ENCODE measurements at regions not wholly inside any gene's neighbourhood (a gene's known extent, or its start where the extent isn't known, plus 50 kb on each side); places are given as distances from the start of the nearest gene placed in this dataset.

DNA sequence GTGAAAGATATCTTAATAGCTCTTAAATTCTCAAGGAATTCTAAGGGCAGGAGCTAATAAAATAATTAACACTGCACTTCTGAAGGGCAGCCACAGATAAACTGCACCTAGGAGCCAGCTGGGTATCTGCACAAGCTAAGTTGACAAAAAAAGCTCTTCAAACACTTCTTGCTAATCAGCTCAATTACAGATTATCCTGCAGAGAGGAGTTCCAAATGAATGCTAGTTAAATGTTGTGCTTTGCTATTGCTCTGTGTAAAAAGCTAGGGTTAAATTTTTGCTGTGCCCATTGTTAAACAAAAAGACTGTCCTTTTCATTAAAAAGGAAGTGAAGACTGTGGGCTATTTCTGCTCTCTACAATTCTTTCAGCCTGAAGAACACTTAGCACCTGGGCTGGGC lies 158.5 kb upstream of the SHISA6 start:
- no peak for DNase-seq (ENCODE audit: low read depth in 3 of 3, low spot score in 2 of 3)

DNA sequence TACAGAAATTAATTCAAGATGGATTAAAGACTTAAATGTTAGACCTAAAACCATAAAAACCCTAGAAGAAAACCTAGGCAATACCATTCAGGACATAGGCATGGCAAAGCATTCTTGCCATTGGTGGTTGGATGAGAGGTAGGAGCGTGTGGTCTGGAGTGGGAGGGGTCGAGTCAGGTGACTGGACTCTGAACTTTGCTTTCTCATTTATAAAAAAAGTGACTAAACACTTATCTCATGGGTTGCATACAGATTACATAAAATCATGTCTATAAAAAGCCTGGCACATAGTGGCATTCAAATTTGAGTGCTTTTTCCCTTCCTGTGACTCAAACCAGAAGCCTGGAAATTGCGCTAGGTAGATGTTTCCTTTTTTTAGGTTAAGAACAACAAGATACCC lies 159.7 kb upstream of the SHISA6 start:
- DNase-seq (ENCODE audit: low read depth in 3 of 3, low spot score in 2 of 3), result no peak

DNA sequence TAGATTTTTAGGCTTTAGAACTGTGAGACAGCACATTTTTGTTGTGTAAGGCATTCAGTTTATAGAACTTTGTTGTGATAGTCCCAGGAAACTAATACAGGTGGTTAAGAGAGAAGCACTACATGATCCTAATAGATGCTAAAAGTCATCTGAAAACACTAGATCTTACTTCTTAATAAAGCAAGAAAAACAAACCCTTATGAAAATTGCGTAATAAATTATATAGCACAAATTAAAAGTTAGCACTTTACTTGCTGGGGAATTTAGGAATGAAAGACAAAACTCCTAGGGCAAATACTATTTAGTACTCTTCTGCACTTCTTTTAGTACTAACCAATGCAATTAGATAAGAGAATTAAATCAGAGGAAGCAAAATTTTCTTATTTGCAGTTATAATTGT lies 163.3 kb upstream of the SHISA6 start:
- no peak for DNase-seq (ENCODE audit: low read depth in 3 of 3, low spot score in 2 of 3)

DNA sequence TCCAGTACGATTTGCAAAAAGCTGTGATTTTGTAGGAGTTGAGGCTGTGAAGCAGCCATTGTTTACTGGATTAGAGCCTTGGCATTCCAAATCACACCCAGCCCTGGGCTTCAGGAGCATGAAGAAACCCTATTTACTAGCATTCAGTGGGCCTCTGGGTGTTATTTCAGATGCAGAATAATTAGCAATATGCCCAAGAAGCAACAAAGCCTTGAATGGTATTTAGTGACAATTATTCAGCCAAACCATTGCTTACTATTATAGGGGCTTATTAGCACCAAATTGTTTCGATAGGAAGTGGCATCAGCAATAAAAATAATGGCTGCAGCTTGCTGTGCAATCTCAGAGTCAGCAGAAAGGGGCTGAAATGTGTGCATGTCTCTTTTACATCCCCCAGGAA lies 166.6 kb upstream of the SHISA6 start:
- no peak for DNase-seq (ENCODE audit: low read depth in 3 of 3, low spot score in 2 of 3)

DNA sequence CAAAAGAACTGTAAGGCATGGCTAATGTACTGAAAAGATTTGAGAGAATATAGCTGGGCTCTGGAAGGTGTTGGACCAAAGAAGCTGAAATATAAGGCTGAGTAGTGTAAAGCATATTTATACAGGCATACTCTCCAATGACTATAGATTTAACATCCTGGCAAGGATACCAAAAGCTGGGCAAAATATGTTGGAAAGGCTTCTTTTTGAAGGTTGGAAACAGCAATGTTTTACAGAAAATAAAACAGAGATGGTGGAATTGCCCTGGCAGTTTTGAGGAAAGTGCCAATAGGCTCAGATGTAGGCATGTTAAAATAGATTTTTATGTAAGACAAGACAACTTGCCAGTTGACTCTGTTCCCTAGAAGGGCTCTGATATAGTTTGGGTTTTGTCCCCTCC lies 184.1 kb upstream of the SHISA6 start:
- DNase-seq (ENCODE audit: low read depth in 3 of 3, low spot score in 2 of 3), result no peak

DNA sequence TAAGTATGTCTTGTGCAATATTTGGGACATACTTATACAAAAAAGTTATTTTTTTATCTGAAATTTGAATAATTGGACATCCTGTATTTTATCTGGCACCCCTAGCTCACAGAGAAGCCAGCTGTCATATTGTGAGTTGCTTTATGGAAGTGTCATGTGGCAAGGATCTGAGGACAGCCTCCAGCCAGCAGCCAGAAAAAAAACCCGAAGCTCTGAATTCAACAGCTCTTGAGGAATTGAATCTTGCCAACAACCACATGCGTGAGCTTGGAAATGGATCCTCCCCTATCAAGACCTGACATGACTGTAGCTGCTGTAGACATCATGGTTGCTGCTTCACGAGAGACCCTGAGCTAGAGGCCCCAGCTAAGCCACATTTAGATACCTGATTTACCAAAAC lies 187.2 kb upstream of the SHISA6 start:
- DNase-seq (ENCODE audit: low read depth in 3 of 3, low spot score in 2 of 3), result no peak

DNA sequence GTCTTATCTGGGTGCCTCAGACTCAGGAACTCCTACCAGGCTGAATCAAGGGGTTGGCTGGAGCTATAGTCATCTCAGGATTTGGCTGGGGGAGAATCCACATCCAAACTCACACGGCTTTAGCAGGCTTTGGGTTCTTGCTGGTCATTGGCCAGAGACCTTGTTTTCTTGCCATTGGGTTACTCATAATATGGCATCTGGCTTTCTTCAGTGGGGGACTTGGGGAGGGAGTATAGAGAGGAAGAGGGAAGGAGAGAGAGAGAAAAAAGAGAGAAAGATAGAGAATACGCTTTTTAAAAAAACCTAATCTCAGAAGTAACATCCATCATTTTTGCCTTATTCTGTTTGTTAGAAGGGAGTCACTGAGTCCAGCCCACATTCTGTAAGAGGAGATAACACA lies 191.5 kb upstream of the SHISA6 start:
- DNase-seq (ENCODE audit: low read depth in 3 of 3, low spot score in 2 of 3), result no peak

DNA sequence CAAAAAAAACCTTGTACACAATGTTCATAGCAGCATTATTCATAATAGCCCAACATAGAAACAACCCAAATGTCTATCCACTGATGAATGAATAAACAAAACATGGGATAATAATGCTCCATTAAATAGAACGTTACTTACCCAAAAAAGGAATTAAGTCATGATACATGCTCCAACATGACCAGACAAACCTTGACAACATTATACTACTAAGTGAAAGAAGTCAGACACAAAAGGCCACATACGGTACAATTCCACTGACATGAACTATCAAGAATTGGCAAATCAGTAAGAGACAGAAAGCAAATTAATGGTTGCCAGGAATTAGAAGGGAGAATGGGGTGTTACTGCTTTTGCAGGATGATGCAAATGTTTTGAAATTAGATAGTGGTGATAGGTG lies 193.8 kb upstream of the SHISA6 start:
- DNase-seq (ENCODE audit: low read depth in 3 of 3, low spot score in 2 of 3), result no peak

DNA sequence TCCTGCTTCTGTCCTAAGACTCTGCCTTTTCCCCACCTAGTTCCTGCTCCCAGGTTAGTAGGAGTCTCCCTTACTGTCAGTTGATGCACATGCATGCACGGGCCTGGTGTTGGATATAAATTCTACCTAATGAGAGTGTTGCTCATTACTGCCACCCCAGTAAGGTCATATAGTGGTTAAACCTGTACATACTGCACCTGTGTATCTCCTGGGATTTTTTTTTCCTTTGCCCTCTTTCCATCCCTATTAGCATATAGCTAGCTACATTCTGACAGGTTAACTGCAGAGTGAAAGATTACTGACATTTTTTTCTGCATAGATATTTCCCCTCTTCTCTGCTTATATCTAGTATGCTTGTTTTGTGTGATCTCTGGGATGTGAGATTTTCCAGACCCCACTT lies 201.5 kb upstream of the PIRT start:
- no peak for DNase-seq (ENCODE audit: low read depth in 3 of 3, low spot score in 2 of 3)

DNA sequence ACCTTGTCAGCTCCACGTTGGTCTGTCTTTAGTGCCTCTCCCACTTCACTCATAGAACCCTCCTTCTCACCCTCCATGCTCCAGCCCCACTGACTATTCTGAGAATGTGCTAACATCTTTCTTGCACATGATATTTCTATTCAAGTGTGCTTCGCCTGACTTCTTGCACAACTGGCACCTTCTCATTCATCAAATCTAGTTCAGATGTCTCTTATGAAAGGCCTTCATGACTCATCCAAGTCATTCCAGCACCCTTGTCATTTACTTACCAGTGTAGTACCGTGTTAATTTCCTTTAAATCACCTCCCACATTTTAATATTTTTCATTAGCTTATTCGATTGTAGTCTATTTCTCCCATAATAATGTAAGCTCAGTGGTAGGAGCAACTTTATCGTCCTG lies 197.8 kb upstream of the PIRT start:
- DNase-seq (ENCODE audit: low read depth in 3 of 3, low spot score in 2 of 3), result no peak

DNA sequence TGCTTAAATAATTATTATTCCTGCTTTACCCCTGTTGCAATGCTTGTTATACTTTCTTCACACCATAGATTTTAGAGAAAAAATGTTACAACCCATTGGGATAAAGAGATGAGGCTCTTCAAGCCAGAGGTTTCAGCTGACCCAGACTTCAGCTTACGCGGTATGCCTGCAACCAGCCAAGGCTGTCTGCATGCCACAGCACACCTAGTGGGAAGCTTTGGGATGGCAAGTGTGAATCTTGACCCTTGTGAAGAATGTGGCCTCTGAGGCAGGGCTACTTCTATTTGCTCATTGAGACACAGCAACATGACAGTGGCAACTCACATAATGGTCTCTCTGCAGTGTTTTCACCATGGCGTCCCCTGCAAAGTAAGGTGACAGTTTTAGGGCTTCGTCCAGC lies 193.9 kb upstream of the PIRT start:
- DNase-seq (ENCODE audit: low read depth in 3 of 3, low spot score in 2 of 3), result no peak

DNA sequence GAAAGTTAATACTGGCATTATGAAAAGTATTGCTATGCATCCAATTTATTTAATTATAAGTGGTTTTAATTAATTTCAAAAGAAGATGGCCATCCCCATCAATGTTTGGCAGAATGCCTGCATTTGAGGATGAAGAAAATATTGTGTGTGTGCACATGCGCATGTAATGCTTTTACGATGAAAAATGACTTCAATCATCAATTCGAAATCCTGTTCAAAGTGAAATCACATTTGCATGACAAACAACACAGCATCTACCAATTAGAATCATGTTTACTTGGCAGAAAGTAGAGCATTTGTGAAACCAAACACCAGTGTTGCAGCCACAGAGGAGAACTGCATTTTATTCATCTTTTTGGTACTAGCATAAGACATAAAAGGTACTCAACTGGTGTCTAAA lies 191.9 kb upstream of the PIRT start:
- no peak for DNase-seq (ENCODE audit: low read depth in 3 of 3, low spot score in 2 of 3)

DNA sequence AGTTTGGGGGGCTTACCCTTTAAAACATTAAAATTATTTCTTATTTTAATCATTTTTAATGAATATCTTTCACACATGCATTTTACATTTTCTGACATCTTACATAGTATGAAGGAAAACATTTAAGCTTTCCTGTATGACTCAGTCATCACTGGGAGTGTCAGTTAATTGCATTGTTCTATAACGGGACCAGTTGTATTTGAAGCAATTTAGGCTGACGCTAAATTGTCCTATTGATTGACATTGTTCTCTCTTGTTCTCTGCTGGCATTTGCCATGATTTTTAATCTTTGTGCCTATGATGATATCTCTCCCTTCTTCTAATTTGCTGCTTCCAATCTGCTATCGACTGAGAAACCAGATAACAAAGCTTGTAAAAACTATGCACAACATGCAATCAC lies 190.5 kb upstream of the PIRT start:
- no peak for DNase-seq (ENCODE audit: low read depth in 3 of 3, low spot score in 2 of 3)

DNA sequence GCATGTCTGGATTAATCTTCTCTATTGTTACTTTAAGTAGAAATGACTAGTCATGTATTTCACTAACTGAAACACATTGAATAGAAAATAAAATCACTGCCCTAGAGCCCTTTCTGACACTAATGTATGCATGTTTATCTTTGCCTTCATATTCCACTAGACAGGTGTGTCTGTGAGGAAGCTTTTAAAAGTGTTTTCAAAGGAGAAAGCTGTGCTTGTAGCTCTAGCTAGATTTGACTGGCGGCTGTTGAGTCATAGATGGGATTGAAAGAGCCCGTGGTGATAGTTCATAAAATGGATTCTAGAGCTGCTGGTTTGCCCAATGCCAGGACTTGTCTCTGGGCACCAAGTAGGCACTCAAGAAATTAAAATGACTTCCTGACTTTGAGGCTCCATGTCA lies 189.0 kb upstream of the PIRT start:
- DNase-seq (ENCODE audit: low read depth in 3 of 3, low spot score in 2 of 3), result no peak

DNA sequence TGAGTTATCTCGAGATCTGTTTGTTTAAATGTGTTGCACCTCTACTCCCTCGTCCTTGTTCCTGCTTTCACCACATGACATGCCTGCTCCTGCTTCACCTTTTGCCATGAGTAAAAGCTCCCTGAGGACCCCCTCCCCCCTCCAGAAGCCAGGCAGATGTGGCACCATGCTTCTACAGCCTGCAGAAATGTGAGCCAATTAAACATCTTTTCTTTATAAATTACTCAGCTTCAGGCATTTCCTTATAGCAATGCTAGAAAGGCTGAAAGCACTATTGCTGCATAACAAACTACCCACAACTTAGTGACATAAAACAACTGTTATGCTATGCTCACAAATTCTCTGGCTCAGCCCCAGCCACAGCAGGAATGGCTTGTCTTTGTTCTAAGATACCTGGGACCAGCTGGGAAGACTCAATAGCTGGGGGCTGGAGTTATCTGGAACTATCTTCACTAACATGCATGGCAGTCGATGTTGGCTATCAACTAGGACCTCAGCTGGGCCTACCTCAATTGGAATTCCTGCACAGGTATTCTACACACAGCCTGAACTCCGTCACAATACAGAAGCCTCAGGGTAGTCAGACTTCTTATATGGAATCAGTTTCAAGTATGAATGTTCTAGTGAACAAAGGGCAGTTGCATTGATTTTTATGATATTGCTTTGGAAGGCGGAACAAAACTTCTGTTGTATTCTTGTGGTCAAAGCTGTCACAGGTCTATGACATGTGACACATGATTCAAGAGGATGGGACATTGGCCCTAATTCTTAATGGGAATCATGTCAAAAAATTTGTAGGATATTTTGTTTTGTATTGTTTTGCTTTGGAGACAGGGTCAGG lies 186.0 kb upstream of the PIRT start:
- DNase-seq (ENCODE audit: low read depth in 3 of 3, low spot score in 2 of 3), result no peak

DNA sequence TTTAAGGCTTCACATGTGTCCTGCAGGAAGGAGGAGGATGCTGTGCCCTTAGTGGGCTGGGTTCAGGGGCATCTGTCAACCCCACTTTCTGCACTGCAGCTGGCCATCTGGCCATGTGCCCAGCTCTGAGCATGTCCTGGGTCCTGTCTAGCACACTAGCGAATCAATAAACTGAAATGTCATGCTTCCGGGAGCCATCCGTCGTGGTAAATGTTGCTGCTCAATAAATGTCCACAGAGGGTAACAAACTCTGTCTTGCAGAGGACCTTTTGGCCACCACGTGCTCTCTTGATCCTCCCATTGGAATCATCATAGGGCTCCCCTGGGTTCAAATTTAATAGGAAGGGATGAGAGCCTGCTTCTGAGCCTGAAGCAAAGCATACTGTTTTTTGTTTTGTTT lies 168.6 kb upstream of the PIRT start:
- DNase-seq (ENCODE audit: low read depth in 3 of 3, low spot score in 2 of 3), result no peak

DNA sequence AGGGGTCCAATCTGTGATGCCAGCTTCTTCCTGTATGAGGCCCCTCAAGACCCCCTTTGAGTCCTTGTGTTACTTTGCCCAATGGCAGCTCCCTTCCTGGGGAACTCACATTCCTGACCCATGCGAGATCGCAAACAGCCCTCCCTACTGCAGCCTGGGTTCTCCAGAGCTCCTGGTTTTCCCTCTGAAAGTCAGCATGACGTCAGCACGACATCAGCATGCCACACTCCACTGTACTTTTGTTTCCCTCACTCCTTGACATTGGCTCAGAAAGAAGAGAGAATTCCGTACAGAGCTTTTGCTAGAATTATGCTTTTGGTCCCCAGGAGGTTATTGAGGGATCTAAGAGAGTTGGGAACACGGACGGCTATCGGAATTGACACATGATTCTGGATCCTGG lies 168.1 kb upstream of the PIRT start:
- no peak for DNase-seq (ENCODE audit: low read depth in 3 of 3, low spot score in 2 of 3)

DNA sequence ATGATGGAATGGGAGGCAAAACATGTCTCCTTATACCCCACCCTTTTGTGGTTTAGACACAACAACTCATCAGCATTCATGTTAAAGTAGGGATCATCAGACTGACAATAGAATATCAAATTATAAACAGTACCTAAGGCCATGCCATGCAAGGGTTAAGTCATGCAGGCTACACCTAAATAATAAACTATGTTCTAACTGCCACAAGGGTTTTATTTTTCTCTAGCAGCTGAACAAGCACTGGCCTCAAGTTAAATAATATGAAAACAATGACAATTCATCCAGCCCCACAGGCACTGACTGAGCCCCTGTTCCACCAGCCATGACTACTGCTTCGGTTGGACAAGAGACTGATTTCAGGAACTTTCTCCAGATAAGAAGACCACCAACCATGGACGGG lies 164.5 kb upstream of the PIRT start:
- no peak for DNase-seq (ENCODE audit: low read depth in 3 of 3, low spot score in 2 of 3)

DNA sequence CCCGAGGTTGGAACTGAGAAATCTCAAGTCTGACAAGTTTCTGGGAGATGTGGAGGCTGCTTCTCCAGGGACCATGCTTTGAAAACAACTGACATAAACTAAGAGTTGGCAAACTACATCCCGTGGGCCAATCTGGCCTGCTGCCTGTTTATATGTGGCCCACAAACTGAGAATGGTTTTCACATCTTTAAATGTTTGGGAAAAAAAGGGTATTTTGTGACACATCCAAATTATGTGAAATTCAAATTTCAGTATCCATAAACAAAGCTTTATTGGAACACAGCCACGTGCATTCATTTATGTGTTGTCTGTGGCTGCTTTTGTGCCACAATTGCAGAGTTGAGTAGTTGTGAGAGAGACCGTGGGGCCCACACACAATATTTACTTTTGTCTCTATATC lies 163.8 kb upstream of the PIRT start:
- DNase-seq (ENCODE audit: low read depth in 3 of 3, low spot score in 2 of 3), result no peak

DNA sequence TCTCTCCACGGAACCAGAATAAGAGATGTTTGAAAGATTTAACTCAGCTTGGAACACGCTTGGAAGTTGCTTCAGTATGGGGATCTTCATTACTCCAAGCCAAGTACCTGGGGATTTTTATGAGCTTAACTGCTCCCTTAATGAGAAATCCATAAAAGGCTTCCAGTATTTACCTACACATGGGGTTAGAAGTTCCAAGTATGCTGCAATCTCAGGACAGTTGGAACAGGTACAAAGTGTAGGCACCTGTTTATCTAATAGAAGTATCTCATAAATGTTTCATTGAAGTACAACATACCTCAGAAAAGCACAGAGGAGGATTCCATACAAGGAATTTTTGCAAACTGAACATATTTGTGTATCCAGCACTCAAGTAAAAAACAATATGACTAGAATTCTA lies 161.6 kb upstream of the PIRT start:
- DNase-seq (ENCODE audit: low read depth in 3 of 3, low spot score in 2 of 3), result no peak

DNA sequence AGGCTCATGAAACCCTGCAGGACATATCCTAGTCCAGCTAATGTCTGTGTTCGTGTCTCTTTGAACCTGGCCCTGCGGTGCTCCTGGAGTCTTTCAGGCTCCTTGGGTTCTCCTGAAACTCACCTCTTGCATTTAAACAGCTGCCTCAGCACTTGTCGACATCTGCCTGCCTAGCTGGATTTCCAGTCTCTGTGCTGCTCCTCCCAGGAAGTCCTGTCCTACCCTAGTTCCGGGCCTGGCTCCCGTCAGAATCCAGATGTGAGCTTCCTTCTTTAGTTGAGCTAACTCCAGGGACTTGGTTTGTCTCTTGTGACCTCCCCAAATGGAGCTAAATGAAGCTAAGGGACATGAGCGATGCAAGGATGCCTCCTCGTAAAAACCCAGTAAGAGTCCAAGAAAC lies 155.2 kb upstream of the PIRT start:
- DNase-seq (ENCODE audit: low read depth in 3 of 3, low spot score in 2 of 3), result no peak

DNA sequence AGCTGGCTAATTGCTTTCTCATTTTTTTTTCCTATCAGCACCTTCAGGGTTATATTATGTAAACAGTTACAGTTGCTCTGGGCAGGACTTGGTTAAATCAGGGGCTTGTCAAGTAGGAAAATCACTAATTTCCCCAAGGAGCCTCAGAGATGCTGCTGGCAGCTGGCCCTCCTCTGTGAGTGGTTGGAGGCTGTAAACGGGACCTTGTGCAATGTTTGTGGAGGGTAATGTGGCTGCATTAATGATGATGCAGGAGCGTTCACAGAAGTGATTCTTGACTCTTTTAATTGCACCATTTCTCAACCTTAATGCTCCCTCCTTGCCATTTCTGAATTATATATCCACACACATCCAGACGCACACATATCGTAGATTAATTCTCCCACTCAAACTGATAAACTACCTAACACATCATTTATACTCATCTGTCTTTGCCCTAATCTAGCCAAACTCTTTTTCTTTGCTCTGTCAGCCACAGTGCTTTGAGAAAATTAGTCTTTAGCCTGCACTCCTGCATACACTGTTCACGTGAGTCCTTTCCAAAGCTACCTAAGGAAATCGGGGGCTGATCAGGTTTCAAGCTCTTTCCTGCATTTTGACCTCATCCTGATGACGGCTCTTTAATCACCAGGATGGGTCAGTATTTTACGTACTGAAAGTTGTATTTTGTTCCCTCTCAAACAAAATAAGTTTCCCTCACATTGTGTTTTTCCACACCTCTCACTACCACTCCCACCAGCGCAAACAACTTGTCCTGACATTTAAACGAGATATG lies 154.4 kb upstream of the PIRT start:
- DNase-seq (ENCODE audit: low read depth in 3 of 3, low spot score in 2 of 3), result peak in 2 of 3 donors; percentile 5 to 19
